ENCODE measurements at regions not wholly inside any gene's neighbourhood (a gene's known extent, or its start where the extent isn't known, plus 50 kb on each side); places are given as distances from the start of the nearest gene placed in this dataset.

GRCh38 chr10:64586934-64587503 lies 1065.8 kb downstream of the REEP3 start:
- Mint-ChIP-seq H3K4me3 (no peak overlapping the region), H3K27me3 (no peaks in the 10 kb centered on the region), H3K9me3 (peaks cover 5 to 16% of the 10 kb centered on the region in 2 donors), H3K27ac (no peak overlapping the region), H3K36me3 (no peaks in the 10 kb centered on the region), H3K4me1 (no peaks in the 10 kb centered on the region)
- ATAC-seq (replicated peaks): no peak
- DNase-seq: no peak

DNA sequence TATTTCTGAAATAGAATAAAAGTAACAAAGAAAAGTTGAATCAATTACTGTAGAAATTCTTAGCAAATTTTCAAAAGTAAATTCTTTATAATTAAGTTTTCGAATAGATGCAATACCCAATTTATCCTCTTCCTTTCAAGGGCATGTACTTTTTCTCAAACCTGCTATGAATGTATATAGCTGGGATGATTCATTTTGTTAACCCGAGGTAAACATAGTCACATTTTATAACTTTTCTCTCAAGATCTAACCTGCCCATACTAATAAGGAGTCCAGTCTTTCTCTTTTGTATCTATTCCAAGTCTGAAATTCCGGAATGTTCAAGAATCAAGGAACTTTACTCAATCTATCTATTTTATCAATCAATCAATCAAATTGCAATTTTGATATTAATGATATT lies 1072.9 kb downstream of the REEP3 start:
- H3K27ac Mint-ChIP-seq: no peak overlapping the region
- no peaks in the 10 kb centered on the region for H3K27me3 Mint-ChIP-seq
- DNase-seq: no peak
- H3K36me3 Mint-ChIP-seq: no peaks in the 10 kb centered on the region
- no peaks in the 10 kb centered on the region for H3K9me3 Mint-ChIP-seq
- no peaks in the 10 kb centered on the region for H3K4me1 Mint-ChIP-seq
- ATAC-seq (replicated peaks): no peak
- H3K4me3 Mint-ChIP-seq: no peak overlapping the region

DNA sequence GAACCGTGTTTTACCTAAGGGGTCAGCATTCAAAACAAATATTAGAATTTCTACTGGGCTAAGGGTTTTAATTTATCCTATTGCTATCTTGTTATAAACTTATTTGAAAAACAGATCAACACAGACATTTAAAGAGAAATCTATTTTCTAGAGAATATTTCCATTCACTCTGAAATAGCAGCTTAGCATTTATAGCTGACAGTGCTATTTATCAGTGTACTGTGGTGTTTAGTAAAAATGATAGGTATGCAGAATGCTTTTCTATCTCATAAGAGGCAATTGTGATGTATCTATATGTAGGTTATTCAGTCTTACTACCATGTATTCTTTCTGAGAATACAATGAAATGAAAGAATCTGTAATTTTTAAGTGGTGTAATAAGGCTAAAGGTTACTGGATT lies 1077.4 kb downstream of the REEP3 start:
- Mint-ChIP-seq H3K36me3 (no peaks in the 10 kb centered on the region), H3K27ac (no peak overlapping the region), H3K4me3 (no peak overlapping the region), H3K9me3 (peaks cover 0 to 1% of the 10 kb centered on the region in 2 donors), H3K27me3 (no peaks in the 10 kb centered on the region), H3K4me1 (no peaks in the 10 kb centered on the region)
- ATAC-seq (replicated peaks): no peak
- DNase-seq: no peak

GRCh38 chr10:64601298-64601697 lies 1080.1 kb downstream of the REEP3 start:
- Mint-ChIP-seq H3K4me1 (no peaks in the 10 kb centered on the region), H3K4me3 (no peak overlapping the region)
- no peak for ATAC-seq (replicated peaks)

DNA sequence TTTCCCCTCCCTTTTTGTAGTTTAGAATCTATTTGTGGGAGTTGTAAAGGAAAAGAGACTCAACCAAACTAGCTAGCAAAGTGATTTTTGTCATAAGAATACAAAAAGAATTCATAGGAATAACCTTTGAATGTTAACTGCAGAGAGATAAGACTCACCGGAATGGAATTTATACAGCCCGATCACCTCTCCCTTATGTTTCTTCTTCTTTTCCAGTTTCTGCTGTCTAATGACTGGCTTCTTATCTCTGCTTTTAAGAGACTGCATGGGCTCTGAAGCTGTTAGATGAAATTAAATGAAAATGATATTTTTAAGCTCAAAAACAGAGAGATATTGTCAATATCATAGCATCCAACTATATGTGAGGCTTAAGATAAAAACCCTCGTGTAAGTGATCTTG lies 1095.9 kb downstream of the REEP3 start:
- Mint-ChIP-seq H3K4me1 (no peaks in the 10 kb centered on the region), H3K36me3 (no peaks in the 10 kb centered on the region), H3K27ac (no peak overlapping the region), H3K9me3 (no peaks in the 10 kb centered on the region), H3K4me3 (no peak overlapping the region), H3K27me3 (no peaks in the 10 kb centered on the region)
- DNase-seq (no peak), ATAC-seq (replicated peaks) (no peak)

More at GRCh38 chr10:64601298-64601697, 1080.1 kb downstream of the REEP3 start:
- no peaks in the 10 kb centered on the region for H3K36me3 Mint-ChIP-seq
- DNase-seq: no peak
- no peaks in the 10 kb centered on the region for H3K27me3 Mint-ChIP-seq
- peaks cover 0 to 2% of the 10 kb centered on the region in 2 donors for H3K9me3 Mint-ChIP-seq
- no peak overlapping the region for H3K27ac Mint-ChIP-seq

GRCh38 chr10:64619102-64619501 lies 1097.9 kb downstream of the REEP3 start:
- no peak overlapping the region for H3K4me3 Mint-ChIP-seq
- no peaks in the 10 kb centered on the region for H3K36me3 Mint-ChIP-seq
- no peaks in the 10 kb centered on the region for H3K27me3 Mint-ChIP-seq
- H3K27ac Mint-ChIP-seq: no peak overlapping the region
- DNase-seq (no peak), ATAC-seq (replicated peaks) (no peak)
- no peaks in the 10 kb centered on the region for H3K9me3 Mint-ChIP-seq
- H3K4me1 Mint-ChIP-seq: no peaks in the 10 kb centered on the region

- Mint-ChIP-seq H3K27me3 (no peaks in the 10 kb centered on the region), H3K4me3 (no peak overlapping the region), H3K9me3 (peaks cover 7 to 8% of the 10 kb centered on the region in 2 donors), H3K36me3 (no peaks in the 10 kb centered on the region), H3K4me1 (no peaks in the 10 kb centered on the region), H3K27ac (no peak overlapping the region)
- DNase-seq (no peak), ATAC-seq (replicated peaks) (no peak)
Observed at GRCh38 chr10:64626924-64627323, 1105.7 kb downstream of the REEP3 start.

- no peak for ATAC-seq (replicated peaks)
- DNase-seq: no peak
- no peaks in the 10 kb centered on the region for H3K36me3 Mint-ChIP-seq
- H3K9me3 Mint-ChIP-seq: peaks cover 7 to 8% of the 10 kb centered on the region in 2 donors
- H3K4me1 Mint-ChIP-seq: no peaks in the 10 kb centered on the region
- H3K27me3 Mint-ChIP-seq: no peaks in the 10 kb centered on the region
- H3K4me3 Mint-ChIP-seq: no peak overlapping the region
- no peak overlapping the region for H3K27ac Mint-ChIP-seq
Observed at GRCh38 chr10:64630534-64630933, 1109.3 kb downstream of the REEP3 start.

DNA sequence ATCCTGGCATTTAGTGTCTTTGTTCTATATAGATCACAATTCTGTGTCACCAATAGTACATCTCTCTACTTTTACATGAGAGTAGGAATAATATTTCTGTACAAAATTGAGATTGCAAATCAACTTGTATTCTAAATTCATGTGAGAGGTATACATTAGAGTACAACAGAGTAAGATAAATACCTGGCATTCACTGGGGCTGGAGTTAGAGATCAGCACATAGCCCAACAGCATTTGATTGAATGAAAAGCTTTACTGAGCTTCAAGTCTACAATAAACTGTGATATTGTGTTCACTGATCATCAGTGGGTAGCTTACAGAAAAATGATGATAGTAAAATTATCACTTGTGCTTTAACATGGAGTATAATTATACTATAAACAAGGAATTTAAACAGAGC lies 1114.7 kb downstream of the REEP3 start:
- DNase-seq: no peak
- no peak for ATAC-seq (replicated peaks)
- H3K27me3 Mint-ChIP-seq: no peaks in the 10 kb centered on the region
- no peaks in the 10 kb centered on the region for H3K4me1 Mint-ChIP-seq
- H3K27ac Mint-ChIP-seq: no peak overlapping the region
- no peak overlapping the region for H3K4me3 Mint-ChIP-seq
- no peaks in the 10 kb centered on the region for H3K36me3 Mint-ChIP-seq
- H3K9me3 Mint-ChIP-seq: no peaks in the 10 kb centered on the region

DNA sequence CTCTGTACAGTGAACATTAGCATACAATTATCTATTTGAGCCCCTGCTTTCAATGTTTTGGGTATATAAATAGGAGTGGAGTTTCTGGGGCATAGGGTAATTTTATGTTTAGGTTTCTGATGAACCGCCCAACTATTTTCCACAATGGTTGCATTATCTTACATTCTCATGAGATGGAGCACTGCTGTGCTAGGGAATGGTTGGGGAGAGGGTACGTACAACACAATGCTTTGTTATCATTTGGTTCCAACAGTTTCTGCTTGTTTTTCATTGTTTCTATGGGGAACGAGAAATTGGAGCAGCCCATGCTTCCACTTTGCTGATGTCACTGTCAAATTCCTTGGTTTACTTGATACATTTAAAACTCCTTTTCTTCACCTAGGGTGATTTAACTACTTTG lies 1115.3 kb downstream of the REEP3 start:
- Mint-ChIP-seq H3K9me3 (no peaks in the 10 kb centered on the region), H3K27me3 (no peaks in the 10 kb centered on the region), H3K4me3 (no peak overlapping the region), H3K36me3 (no peaks in the 10 kb centered on the region), H3K4me1 (no peaks in the 10 kb centered on the region), H3K27ac (no peak overlapping the region)
- no peak for ATAC-seq (replicated peaks)
- no peak for DNase-seq

GRCh38 chr10:64637939-64638338 lies 1116.7 kb downstream of the REEP3 start:
- Mint-ChIP-seq H3K9me3 (peaks cover 0 to 4% of the 10 kb centered on the region in 2 donors), H3K27ac (no peak overlapping the region), H3K27me3 (no peaks in the 10 kb centered on the region), H3K4me3 (no peak overlapping the region), H3K4me1 (no peaks in the 10 kb centered on the region), H3K36me3 (no peaks in the 10 kb centered on the region)
- no peak for ATAC-seq (replicated peaks)
- no peak for DNase-seq

DNA sequence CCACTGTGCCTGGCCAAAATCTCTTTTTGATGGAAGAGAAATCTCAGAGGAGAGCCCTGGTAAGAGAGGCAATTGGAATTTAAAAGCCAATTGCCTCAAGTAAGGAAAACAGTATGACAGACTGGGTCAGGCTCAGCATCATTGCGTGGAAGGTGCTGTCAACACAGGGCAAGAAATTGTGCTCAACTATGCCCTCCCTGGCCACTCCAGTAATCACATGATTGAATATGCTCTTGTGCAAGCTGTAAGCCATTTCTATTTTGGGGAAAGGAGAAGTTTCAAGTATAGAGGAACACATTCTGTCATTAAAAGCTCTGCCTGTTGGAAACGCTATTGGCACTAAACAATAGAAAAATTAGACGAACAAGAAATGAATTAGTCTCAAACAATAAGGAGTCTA lies 1127.7 kb downstream of the REEP3 start:
- Mint-ChIP-seq H3K9me3 (peaks cover 0 to 4% of the 10 kb centered on the region in 2 donors), H3K36me3 (no peaks in the 10 kb centered on the region), H3K4me3 (no peak overlapping the region), H3K27ac (no peak overlapping the region), H3K4me1 (no peaks in the 10 kb centered on the region), H3K27me3 (no peaks in the 10 kb centered on the region)
- ATAC-seq (replicated peaks) (peak; percentile 36 to 47), DNase-seq (no peak)

DNA sequence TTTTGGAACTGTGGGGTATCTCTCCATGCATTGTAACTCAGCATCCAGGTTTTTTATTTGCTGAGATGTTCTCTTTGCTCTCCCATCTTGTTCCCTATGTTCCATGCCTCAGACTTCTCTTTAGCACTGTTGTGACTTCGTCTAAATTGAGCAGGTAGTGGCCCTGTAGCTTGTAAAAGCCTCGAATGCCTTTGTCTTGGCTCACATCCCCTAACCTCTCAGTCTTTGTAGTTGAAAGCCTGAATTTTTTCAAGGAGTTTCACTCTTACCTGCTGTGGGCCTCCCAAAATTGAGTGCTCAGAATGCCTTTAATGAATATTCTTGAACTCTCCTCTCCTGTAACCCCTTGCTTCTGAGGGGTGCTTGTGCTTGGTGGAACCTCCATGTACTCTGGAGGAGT lies 1137.3 kb downstream of the REEP3 start:
- peaks cover 3 to 6% of the 10 kb centered on the region in 2 donors for H3K9me3 Mint-ChIP-seq
- no peaks in the 10 kb centered on the region for H3K27me3 Mint-ChIP-seq
- no peaks in the 10 kb centered on the region for H3K36me3 Mint-ChIP-seq
- DNase-seq: no peak
- no peak for ATAC-seq (replicated peaks)
- no peaks in the 10 kb centered on the region for H3K4me1 Mint-ChIP-seq
- no peak overlapping the region for H3K27ac Mint-ChIP-seq
- no peak overlapping the region for H3K4me3 Mint-ChIP-seq

GRCh38 chr10:64659311-64659710 lies 1138.1 kb downstream of the REEP3 start:
- Mint-ChIP-seq H3K9me3 (peaks cover 3 to 6% of the 10 kb centered on the region in 2 donors), H3K4me3 (no peak overlapping the region), H3K4me1 (no peaks in the 10 kb centered on the region), H3K27me3 (no peaks in the 10 kb centered on the region), H3K36me3 (no peaks in the 10 kb centered on the region), H3K27ac (no peak overlapping the region)
- DNase-seq (no peak), ATAC-seq (replicated peaks) (no peak)

- Mint-ChIP-seq H3K4me3 (no peak overlapping the region), H3K36me3 (no peaks in the 10 kb centered on the region), H3K27ac (no peak overlapping the region), H3K9me3 (peaks cover 4 to 9% of the 10 kb centered on the region in 2 donors), H3K4me1 (no peaks in the 10 kb centered on the region), H3K27me3 (no peaks in the 10 kb centered on the region)
- ATAC-seq (replicated peaks) (no peak), DNase-seq (no peak)
Observed at GRCh38 chr10:64682043-64682442, 1160.8 kb downstream of the REEP3 start.

- Mint-ChIP-seq H3K4me1 (no peaks in the 10 kb centered on the region), H3K4me3 (no peak overlapping the region), H3K9me3 (peaks cover 0 to 1% of the 10 kb centered on the region in 2 donors), H3K27me3 (no peaks in the 10 kb centered on the region), H3K36me3 (no peaks in the 10 kb centered on the region), H3K27ac (no peak overlapping the region)
- no peak for DNase-seq
- ATAC-seq (replicated peaks): no peak
Observed at GRCh38 chr10:64690194-64690593, 1169.0 kb downstream of the REEP3 start.
